GM12801 (cell line): ENCODE measurements at regions not wholly inside any gene's neighbourhood (a gene's known extent, or its start where the extent isn't known, plus 50 kb on each side); places are given as distances from the start of the nearest gene placed in this dataset.

ENCODE experiments used
- CTCF ChIP-seq: IDR thresholded peaks from one replicate; pipeline ENCODE4 v1.5.1; 2011; ENCODE audit warnings: control low read depth; ENCODE audit not compliant: insufficient read length; ENCODE audit errors: extremely low read depth

DNA sequence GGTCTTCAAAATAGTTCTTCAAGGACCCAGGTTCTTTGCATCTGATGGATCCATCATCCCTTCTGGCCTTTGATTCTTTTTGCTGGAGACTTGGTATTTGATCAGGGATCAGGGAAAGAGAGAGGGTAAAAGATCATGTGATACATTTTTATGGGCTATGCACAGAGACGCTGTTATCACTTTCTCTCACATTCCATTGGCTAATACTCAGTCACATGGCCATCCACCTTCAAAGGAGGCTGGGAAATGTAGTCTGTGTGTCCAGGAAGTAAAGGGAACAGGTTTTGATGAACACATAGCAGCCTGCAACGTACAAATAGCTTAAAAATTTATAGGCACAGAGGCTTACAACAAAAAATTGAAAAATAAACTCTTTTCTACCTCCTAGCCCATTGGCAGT is 629.6 kb upstream of the FANCL start:
- TF ChIP-seq CTCF = no peak

- TF ChIP-seq CTCF = no peak
Measured at GRCh38 chr2:58866946-58867345, 625.8 kb upstream of the FANCL start.

GRCh38 chr2:58866527-58866926 is 625.4 kb upstream of the FANCL start:
- no peak for TF ChIP-seq CTCF

GRCh38 chr2:58866040-58866439 is 624.9 kb upstream of the FANCL start:
- TF ChIP-seq CTCF = no peak

DNA sequence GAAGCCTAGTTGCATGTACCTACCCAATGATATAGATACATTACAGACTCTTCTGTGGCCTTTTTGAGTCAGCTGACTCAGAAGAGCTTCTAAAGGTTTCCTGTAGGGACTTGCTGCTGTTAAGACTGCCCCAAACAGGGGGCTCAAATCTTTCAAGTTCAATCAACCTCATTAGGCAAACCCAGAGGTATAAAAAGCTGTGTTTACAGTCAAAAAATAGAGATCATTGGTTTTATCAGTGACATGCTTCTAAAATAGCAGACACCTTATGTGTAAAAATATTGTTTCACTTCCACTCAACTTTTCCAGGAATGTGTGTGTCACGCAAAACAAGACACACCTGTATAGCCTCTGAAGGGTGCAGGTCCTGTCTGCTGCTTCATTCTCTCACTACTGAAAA is 624.3 kb upstream of the FANCL start:
- TF ChIP-seq CTCF = no peak

DNA sequence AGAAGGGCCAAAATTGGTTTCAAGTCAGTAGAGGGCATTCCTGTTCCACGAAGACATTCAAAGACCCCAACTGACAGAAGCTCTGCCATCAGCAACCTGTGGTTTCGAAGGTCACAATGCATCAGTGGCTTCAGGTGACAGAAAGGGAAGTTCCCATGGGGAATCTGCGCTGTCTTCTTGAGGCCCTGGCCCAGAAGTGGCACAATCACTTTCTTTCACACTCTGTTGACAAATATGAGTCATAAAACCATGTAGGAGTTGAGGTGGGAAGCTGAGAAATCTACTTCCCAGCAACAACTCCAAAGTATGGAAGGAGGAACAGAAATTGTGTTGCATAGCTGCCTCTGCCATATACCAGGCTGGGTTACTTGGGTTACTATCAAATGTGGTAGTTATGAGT is 621.1 kb upstream of the FANCL start:
- TF ChIP-seq CTCF = no peak

DNA sequence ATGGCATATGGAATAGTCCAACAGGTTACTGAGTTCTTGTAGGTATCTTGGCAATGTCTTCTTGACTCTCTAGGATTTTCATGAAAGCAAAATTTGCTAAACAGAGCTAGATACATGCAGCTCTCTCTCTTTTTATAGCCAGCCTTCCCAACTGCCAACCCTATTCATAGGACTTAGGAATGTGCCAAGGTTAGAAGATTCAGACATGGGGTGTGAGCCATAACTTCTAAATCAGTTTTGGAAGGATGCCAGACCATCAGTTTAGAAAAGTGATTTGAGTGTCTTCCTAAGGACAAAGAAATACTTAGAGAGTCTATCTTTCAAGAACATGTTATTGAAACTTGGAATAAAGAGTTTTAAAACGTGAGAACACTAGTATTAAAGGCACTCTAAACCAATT is 619.5 kb upstream of the FANCL start:
- TF ChIP-seq CTCF = no peak

- no peak for TF ChIP-seq CTCF
Measured at GRCh38 chr2:58856100-58856499, 615.0 kb upstream of the FANCL start.
